GM12892 (cell line): ENCODE measurements at regions not wholly inside any gene's neighbourhood (a gene's known extent, or its start where the extent isn't known, plus 50 kb on each side); places are given as distances from the start of the nearest gene placed in this dataset.

Experiments used
- DNase-seq: peaks from one replicate; pipeline ENCODE4 v3.0.0; 2011; ENCODE audit not compliant: insufficient read length
- FAIRE-seq: peaks from 2 replicates; lab custom pipeline; 2011; peaks lifted over from hg19 to GRCh38; lab: Jason Lieb, UNC
- POLR2A ChIP-seq: IDR thresholded peaks from 2 replicates; pipeline ENCODE4 v1.6.1; 2011; ENCODE audit warnings: low read depth, low read length, control low read depth
- POLR2AphosphoS5 ChIP-seq: IDR thresholded peaks from 2 replicates; pipeline ENCODE4 v1.6.1; 2011; ENCODE audit warnings: low read depth, low read length, control low read depth
- TAF1 ChIP-seq: IDR thresholded peaks from 2 replicates; pipeline ENCODE4 v1.6.1; 2011; ENCODE audit warnings: low read depth, mild to moderate bottlenecking, control low read depth, low read length, borderline replicate concordance

- TF ChIP-seq TAF1: no peak
- no peak for TF ChIP-seq POLR2A
- TF ChIP-seq POLR2AphosphoS5: no peak
- DNase-seq (no peak), FAIRE-seq (no peak)
Measured at GRCh38 chr5:106737111-106737510, 933.6 kb downstream of the EFNA5 start.

- FAIRE-seq: no peak
- DNase-seq: no peak
- TF ChIP-seq POLR2AphosphoS5 (no peak), TAF1 (no peak), POLR2A (no peak)
Measured at GRCh38 chr5:106732624-106733023, 938.1 kb downstream of the EFNA5 start.

- DNase-seq: no peak
- no peak for TF ChIP-seq TAF1
- no peak for TF ChIP-seq POLR2AphosphoS5
- TF ChIP-seq POLR2A: no peak
- no peak for FAIRE-seq
Measured at GRCh38 chr5:106730912-106731311, 939.8 kb downstream of the EFNA5 start.

GRCh38 chr5:106730506-106730905, 940.2 kb downstream of the EFNA5 start:
- no peak for FAIRE-seq
- DNase-seq: no peak
- TF ChIP-seq POLR2AphosphoS5: no peak
- no peak for TF ChIP-seq POLR2A
- no peak for TF ChIP-seq TAF1

- no peak for DNase-seq
- FAIRE-seq: no peak
- TF ChIP-seq POLR2AphosphoS5 (no peak), POLR2A (no peak), TAF1 (no peak)
Measured at GRCh38 chr5:106728208-106728607, 942.5 kb downstream of the EFNA5 start.

- no peak for FAIRE-seq
- no peak for DNase-seq
- TF ChIP-seq POLR2AphosphoS5: no peak
- no peak for TF ChIP-seq POLR2A
- TF ChIP-seq TAF1: no peak
Measured at GRCh38 chr5:106727071-106727470, 943.7 kb downstream of the EFNA5 start.

GRCh38 chr5:106720367-106720766, 950.4 kb downstream of the EFNA5 start:
- DNase-seq (no peak), FAIRE-seq (no peak)
- TF ChIP-seq TAF1: no peak
- TF ChIP-seq POLR2AphosphoS5: no peak
- TF ChIP-seq POLR2A: no peak

GRCh38 chr5:106699796-106700195, 970.9 kb downstream of the EFNA5 start:
- no peak for FAIRE-seq
- no peak for DNase-seq
- TF ChIP-seq POLR2AphosphoS5: no peak
- TF ChIP-seq TAF1: no peak
- no peak for TF ChIP-seq POLR2A

- DNase-seq (no peak), FAIRE-seq (no peak)
- TF ChIP-seq POLR2AphosphoS5 (no peak), TAF1 (no peak), POLR2A (no peak)
Measured at GRCh38 chr5:106699198-106699597, 971.5 kb downstream of the EFNA5 start.

GRCh38 chr5:106698169-106698568, 972.6 kb downstream of the EFNA5 start:
- FAIRE-seq (no peak), DNase-seq (no peak)
- no peak for TF ChIP-seq POLR2AphosphoS5
- TF ChIP-seq POLR2A: no peak
- no peak for TF ChIP-seq TAF1

- DNase-seq: no peak
- TF ChIP-seq TAF1 (no peak), POLR2AphosphoS5 (no peak), POLR2A (no peak)
- FAIRE-seq: no peak
Measured at GRCh38 chr5:106691701-106692100, 979.0 kb downstream of the EFNA5 start.

- TF ChIP-seq TAF1 (no peak), POLR2AphosphoS5 (no peak), POLR2A (no peak)
- DNase-seq (no peak), FAIRE-seq (no peak)
Measured at GRCh38 chr5:106690585-106690984, 980.2 kb downstream of the EFNA5 start.
